Muscle of leg (tissue), 3 donors: ENCODE measurements at regions not wholly inside any gene's neighbourhood (a gene's known extent, or its start where the extent isn't known, plus 50 kb on each side); places are given as distances from the start of the nearest gene placed in this dataset.
"Not testable (repeated sequence)": the region's sequence is repeated elsewhere in the genome, so short reads cannot be mapped to it uniquely, and the experiment has no call there.

Source experiments
- DNase-seq: peaks from one replicate; pipeline ENCODE4 v3.0.0; 2013
- H3K27ac ChIP-seq: one replicate; pipeline ENCODE4 v1.5.1; 2013; ENCODE audit warnings: mild to moderate bottlenecking, low read length, control low read depth
- H3K27me3 ChIP-seq: one replicate; pipeline ENCODE4 v1.6.1; 2013; ENCODE audit warnings: low read length; ENCODE audit not compliant: control insufficient read depth, insufficient read depth
- H3K36me3 ChIP-seq: one replicate; pipeline ENCODE4 v1.6.1; 2013; ENCODE audit warnings: low read length; ENCODE audit not compliant: control insufficient read depth, insufficient read depth
- H3K4me1 ChIP-seq: one replicate; pipeline ENCODE4 v1.6.1; 2013; ENCODE audit warnings: low read length; ENCODE audit not compliant: control insufficient read depth, insufficient read depth
- H3K4me3 ChIP-seq: one replicate; pipeline ENCODE4 v1.5.1; 2013; ENCODE audit warnings: low read length, control low read depth
- H3K9me3 ChIP-seq: replicated peaks from 2 replicates; pipeline ENCODE4 v1.6.1; 2013; ENCODE audit warnings: low read depth, low read length; ENCODE audit not compliant: control insufficient read depth
- WGBS: methylation state at CpG from one replicate; pipeline ENCODE4 v1.1.5; 2013; ENCODE audit warnings: missing lambda C conversion rate; ENCODE audit not compliant: insufficient coverage; 5-methylcytosine and 5-hydroxymethylcytosine counted together

GRCh38 chr5:119299242-119299614, 56.6 kb upstream of the TNFAIP8 start:
- not testable (repeated sequence) for H3K9me3 ChIP-seq, H3K4me3 ChIP-seq, H3K36me3 ChIP-seq, H3K4me1 ChIP-seq, H3K27ac ChIP-seq, DNase-seq, H3K27me3 ChIP-seq
- 77% methylated on average over 2 of the region's 9 CpGs for WGBS

GRCh38 chr5:119299615-119300310, 56.1 kb upstream of the TNFAIP8 start:
- H3K4me1 ChIP-seq, H3K27ac ChIP-seq, H3K9me3 ChIP-seq, H3K4me3 ChIP-seq, H3K36me3 ChIP-seq, H3K27me3 ChIP-seq, DNase-seq: not testable (repeated sequence)
- WGBS: 96% methylated on average over 15 of the region's 23 CpGs

GRCh38 chr5:119300311-119300670, 55.5 kb upstream of the TNFAIP8 start:
- H3K4me3 ChIP-seq: no peak overlapping the region
- H3K4me1 ChIP-seq: no peaks in the 10 kb centered on the region
- no peaks in the 10 kb centered on the region for H3K36me3 ChIP-seq
- no peak overlapping the region for H3K27ac ChIP-seq
- DNase-seq: no peak
- H3K27me3 ChIP-seq: no peaks in the 10 kb centered on the region
- no CpG with 5 or more reads among the region's 3 CpGs for WGBS
- no peaks in the 10 kb centered on the region for H3K9me3 ChIP-seq

GRCh38 chr5:119301210-119301609, 54.6 kb upstream of the TNFAIP8 start:
- 57% methylated on average over 1 of the region's 2 CpGs for WGBS

GRCh38 chr5:119301906-119302305, 53.9 kb upstream of the TNFAIP8 start:
- H3K27ac ChIP-seq: no peak overlapping the region
- H3K9me3 ChIP-seq: no peaks in the 10 kb centered on the region
- H3K4me1 ChIP-seq: no peaks in the 10 kb centered on the region
- no peaks in the 10 kb centered on the region for H3K36me3 ChIP-seq
- no peak overlapping the region for H3K4me3 ChIP-seq
- no peaks in the 10 kb centered on the region for H3K27me3 ChIP-seq
- no peak for DNase-seq

More at GRCh38 chr5:119301210-119301609, 54.6 kb upstream of the TNFAIP8 start:
- no peaks in the 10 kb centered on the region for H3K9me3 ChIP-seq
- DNase-seq: no peak
- H3K36me3 ChIP-seq: no peaks in the 10 kb centered on the region
- no peaks in the 10 kb centered on the region for H3K27me3 ChIP-seq
- H3K27ac ChIP-seq: no peak overlapping the region
- no peak overlapping the region for H3K4me3 ChIP-seq
- H3K4me1 ChIP-seq: no peaks in the 10 kb centered on the region

- H3K9me3 ChIP-seq: no peaks in the 10 kb centered on the region
- H3K27ac ChIP-seq: no peak overlapping the region
Observed at GRCh38 chr5:119302449-119302848, 53.4 kb upstream of the TNFAIP8 start.

GRCh38 chr5:119302916-119303897, 52.6 kb upstream of the TNFAIP8 start:
- peaks cover 2% of the 10 kb centered on the region for H3K4me1 ChIP-seq
- H3K27ac ChIP-seq: no peak overlapping the region
- 87% methylated on average over 3 of the region's 5 CpGs for WGBS
- no peak overlapping the region for H3K4me3 ChIP-seq
- no peaks in the 10 kb centered on the region for H3K9me3 ChIP-seq
- no peaks in the 10 kb centered on the region for H3K36me3 ChIP-seq
- H3K27me3 ChIP-seq: no peaks in the 10 kb centered on the region
- peak; percentile 69 for DNase-seq

More at GRCh38 chr5:119302449-119302848, 53.4 kb upstream of the TNFAIP8 start:
- Histone ChIP-seq H3K27me3 (no peaks in the 10 kb centered on the region), H3K36me3 (no peaks in the 10 kb centered on the region), H3K4me1 (no peaks in the 10 kb centered on the region), H3K4me3 (no peak overlapping the region)
- DNase-seq: no peak
- 100% methylated on average over 1 of the region's 3 CpGs for WGBS

GRCh38 chr5:119304439-119305211, 51.2 kb upstream of the TNFAIP8 start:
- Histone ChIP-seq H3K36me3 (no peaks in the 10 kb centered on the region), H3K4me3 (no peak overlapping the region), H3K4me1 (peaks cover 10% of the 10 kb centered on the region), H3K27ac (no peak overlapping the region), H3K27me3 (no peaks in the 10 kb centered on the region), H3K9me3 (no peaks in the 10 kb centered on the region)
- no peak for DNase-seq
- WGBS: no CpG with 5 or more reads among the region's 2 CpGs
